K562 (cell line): ENCODE measurements at regions not wholly inside any gene's neighbourhood (a gene's known extent, or its start where the extent isn't known, plus 50 kb on each side); places are given as distances from the start of the nearest gene placed in this dataset.

Experiments
- ATAC-seq: fragments of 200-7000 bp; cut with Tn5 transposase; 3 replicates; pipeline ENCODE4 v1.9.1; 2020; ENCODE audit warnings: moderate library complexity
- BruUV-seq: library from RNA; stranded (reverse); fragments of 400-500 nt; replicated peaks from 2 replicates; lab custom pipeline; 2021; lab: Mats Ljungman, UMichigan
- CTCF ChIA-PET: fragments of 300-600 bp; formaldehyde crosslinking; extraction: SDS; loops from one replicate; lab custom pipeline; 2021; ENCODE audit warnings: low intra/inter-chr PET ratio; lab: Yijun Ruan, JAX
- POLR2A ChIA-PET: fragments of 300-600, 350-650 bp; sonication (Branson Sonifier 250); formaldehyde crosslinking; extraction: SDS; loops from one replicate; lab custom pipeline; 2021; ENCODE audit warnings: antibody characterized with exemption, inconsistent platforms; lab: Yijun Ruan, JAX
- DNase-seq, 4 experiments: peaks; one replicate each; pipeline versions ENCODE4 v3.0.0 to v3.0.0-alpha.2; 2011 to 2018; ENCODE audit warnings: low spot score in 3 of 4, mixed read lengths in 3 of 4; ENCODE audit errors: extremely low read depth in 1 of 4
- FAIRE-seq: peaks from 2 replicates; lab custom pipeline; 2011; peaks lifted over from hg19 to GRCh38; lab: Jason Lieb, UNC
- H2AFZ ChIP-seq: 2 replicates; pipeline ENCODE4 v1.6.0; 2011; ENCODE audit warnings: low read depth, low read length, control low read depth, inconsistent platforms
- H3K27ac ChIP-seq: fragments of 200-600 bp; 3 replicates; pipeline ENCODE4 v1.8.0; 2011; ENCODE audit warnings: low read depth, mild to moderate bottlenecking, control low read depth, inconsistent platforms, low read length, moderate library complexity, mixed read lengths; ENCODE audit errors: extremely low read depth
- H3K27me3 ChIP-seq, 2 experiments: fragments of 300-600 bp in 1 of 2; 2 replicates in 1 of 2; 3 replicates in 1 of 2; pipeline versions ENCODE4 v1.6.0 to v1.8.0; 2011; ENCODE audit warnings: inconsistent platforms in 2 of 2, low read length in 2 of 2, mild to moderate bottlenecking in 1 of 2, mixed read lengths in 1 of 2, moderate library complexity in 1 of 2; ENCODE audit not compliant: control insufficient read depth in 2 of 2, insufficient read depth in 2 of 2
- H3K36me3 ChIP-seq: fragments of 300-600 bp; 3 replicates; pipeline ENCODE4 v1.8.0; 2011; ENCODE audit warnings: mild to moderate bottlenecking, low read length, inconsistent platforms; ENCODE audit not compliant: control insufficient read depth, insufficient read depth
- H3K4me1 ChIP-seq, 2 experiments: fragments of 200-600 bp in 1 of 2; replicated peaks in 1 of 2; 2 replicates in 1 of 2; 3 replicates in 1 of 2; pipeline versions ENCODE4 v1.5.1 to v1.8.0; 2011; ENCODE audit warnings: inconsistent platforms in 2 of 2, low read length in 2 of 2, mild to moderate bottlenecking in 1 of 2, mixed read lengths in 1 of 2, moderate library complexity in 1 of 2; ENCODE audit not compliant: control insufficient read depth in 2 of 2, insufficient read depth in 2 of 2
- H3K4me2 ChIP-seq: 2 replicates; pipeline ENCODE4 v1.6.1; 2011; ENCODE audit warnings: low read length, control low read depth, inconsistent platforms, mixed read lengths; ENCODE audit not compliant: insufficient read depth
- H3K4me3 ChIP-seq: fragments of 200-600 bp; sonication (generic), shearing (Covaris generic); 2 replicates; pipeline ENCODE4 v1.5.1; 2016; ENCODE audit warnings: control low read depth, inconsistent platforms
- H3K79me2 ChIP-seq: fragments of 200-600 bp; 3 replicates; pipeline ENCODE4 v1.8.0; 2011; ENCODE audit warnings: low read length, inconsistent platforms; ENCODE audit not compliant: control insufficient read depth, insufficient read depth
- H3K9ac ChIP-seq, 2 experiments: 2 replicates each; pipeline versions ENCODE4 v1.6.0 to v1.6.1; 2011; ENCODE audit warnings: low read depth in 2 of 2, low read length in 2 of 2, control low read depth in 1 of 2, inconsistent platforms in 1 of 2, mild to moderate bottlenecking in 1 of 2, mixed read lengths in 1 of 2; ENCODE audit not compliant: insufficient read depth in 1 of 2
- H3K9me1 ChIP-seq: one replicate; pipeline ENCODE4 v1.6.0; 2011; ENCODE audit warnings: inconsistent platforms, mild to moderate bottlenecking, low read length, moderate library complexity; ENCODE audit not compliant: control insufficient read depth, insufficient read depth
- H3K9me3 ChIP-seq: replicated peaks from 2 replicates; pipeline ENCODE4 v1.5.1; 2011; ENCODE audit warnings: low read depth, low read length, inconsistent platforms; ENCODE audit not compliant: control insufficient read depth, insufficient read depth
- H4K20me1 ChIP-seq: replicated peaks from 2 replicates; pipeline ENCODE4 v1.6.1; 2011; ENCODE audit warnings: low read length, inconsistent platforms, mixed read lengths; ENCODE audit not compliant: control insufficient read depth, insufficient read depth
- ATF7 ChIP-seq: fragments of 450-650 bp; IDR thresholded peaks from 2 replicates; pipeline ENCODE4 v1.7.1; 2014; ENCODE audit warnings: mild to moderate bottlenecking, moderate library complexity
- BHLHE40 ChIP-seq: IDR thresholded peaks from 2 replicates; pipeline ENCODE4 v1.6.1; 2011; ENCODE audit warnings: low read length, improper control_type of control experiment
- CCNT2 ChIP-seq: IDR thresholded peaks from 2 replicates; pipeline ENCODE4 v1.6.1; 2011; ENCODE audit warnings: borderline replicate concordance, low read depth, mild to moderate bottlenecking, moderate library complexity, mixed read lengths, low read length; ENCODE audit not compliant: insufficient read length; ENCODE audit errors: extremely low read depth
- GABPB2 ChIP-seq: fragments of 250-450 bp; sonication (Bioruptor Pico); conservative IDR thresholded peaks from 2 replicates; pipeline ENCODE4 v1.5.1; 2021; ENCODE audit warnings: mild to moderate bottlenecking
- LARP7 ChIP-seq: fragments of 450-650 bp; IDR thresholded peaks from 2 replicates; pipeline ENCODE4 v1.6.1; 2016
- PURB ChIP-seq: sonication (generic); formaldehyde crosslinking; IDR thresholded peaks from 2 replicates; pipeline ENCODE4 v1.9.0; 2021; ENCODE audit warnings: low read depth, mild to moderate bottlenecking, missing genetic modification reagents
- RBM17 ChIP-seq: fragments of 200-400 bp; formaldehyde crosslinking; IDR thresholded peaks from 2 replicates; pipeline ENCODE4 v1.6.1; 2017; ENCODE audit warnings: low read depth, mild to moderate bottlenecking, low read length, borderline replicate concordance
- ZKSCAN1 ChIP-seq: fragments of 150-350 bp; IDR thresholded peaks from 2 replicates; pipeline ENCODE4 v1.6.1; 2016; ENCODE audit warnings: low read depth, low read length
- ZNF668 ChIP-seq: fragments of 250-450 bp; sonication (Bioruptor Pico); IDR thresholded peaks from 2 replicates; pipeline ENCODE4 v1.8.0; 2022; ENCODE audit warnings: mild to moderate bottlenecking, inconsistent platforms
- WGBS: fragments of 100-300 bp; shearing (Covaris generic); methylation state at CpG from one replicate; pipeline ENCODE4 v1.1.6; 2016; ENCODE audit warnings: low coverage, mixed read lengths; ENCODE audit not compliant: insufficient coverage; ENCODE audit errors: missing lambda C conversion rate; 5-methylcytosine and 5-hydroxymethylcytosine counted together
- in situ Hi-C: fragments of 300-500 bp; cut with MboI; formaldehyde crosslinking; loops from 4 replicates; pipeline ENCODE4 v1.15.0; 2018; ENCODE audit warnings: inconsistent platforms, mixed read lengths
- intact Hi-C: fragments of 100-400 bp; cut with micrococcal nuclease; formaldehyde crosslinking; loops from 2 replicates; pipeline ENCODE4 v1.14.2; 2022
- TF ChIP-seq, protein P1 (sequence below): fragments of 450-650 bp; IDR thresholded peaks from 2 replicates; pipeline ENCODE4 v1.6.1; 2017; ENCODE audit warnings: antibody characterized with exemption

- TF ChIP-seq PURB (CRISPR knock-in tag) (no peak), ZNF668 (CRISPR knock-in tag) (no peak)
- POLR2A ChIA-PET = no interaction called here
- CTCF ChIA-PET = no interaction called here
Observed at GRCh38 chr5:147160902-147161700, 73.7 kb upstream of the STK32A start.

GRCh38 chr5:147162740-147163139, 72.1 kb upstream of the STK32A start:
- H3K27ac ChIP-seq = no peak overlapping the region
- intact Hi-C loops = no loop called here
- H3K4me1 ChIP-seq = no peaks in the 10 kb centered on the region
- CTCF ChIA-PET = no interaction called here
- H4K20me1 ChIP-seq = no peaks in the 10 kb centered on the region
- in situ Hi-C loops = loop anchor here (5.0 kb wide), 1 partner anchor 85 kb away; no protein-coding TSS in a partner anchor
- no peaks in the 10 kb centered on the region for H3K36me3 ChIP-seq
- POLR2A ChIA-PET = no interaction called here
- H3K4me3 ChIP-seq = no peak overlapping the region
- no peak overlapping the region for H2AFZ ChIP-seq
- 20% methylated on average over 7 of the region's 7 CpGs for WGBS
- no TSS peak for BruUV-seq
- no peaks in the 10 kb centered on the region for H3K27me3 ChIP-seq
- DNase-seq (no peak), FAIRE-seq (no peak), ATAC-seq (no peak)
- H3K79me2 ChIP-seq = no peaks in the 10 kb centered on the region
- H3K9ac ChIP-seq = no peak overlapping the region
- no peak overlapping the region for H3K4me2 ChIP-seq
- no peaks in the 10 kb centered on the region; the same call in 1 of the 2 replicates for H3K9me3 ChIP-seq
- no peaks in the 10 kb centered on the region for H3K9me1 ChIP-seq
- TF ChIP-seq ATF7 (no peak), BHLHE40 (no peak), ZKSCAN1 (no peak), RBM17 (no peak), CCNT2 (no peak), GABPB2 (CRISPR knock-in tag) (no peak), LARP7 (no peak)
- TF ChIP-seq, protein P1, sequence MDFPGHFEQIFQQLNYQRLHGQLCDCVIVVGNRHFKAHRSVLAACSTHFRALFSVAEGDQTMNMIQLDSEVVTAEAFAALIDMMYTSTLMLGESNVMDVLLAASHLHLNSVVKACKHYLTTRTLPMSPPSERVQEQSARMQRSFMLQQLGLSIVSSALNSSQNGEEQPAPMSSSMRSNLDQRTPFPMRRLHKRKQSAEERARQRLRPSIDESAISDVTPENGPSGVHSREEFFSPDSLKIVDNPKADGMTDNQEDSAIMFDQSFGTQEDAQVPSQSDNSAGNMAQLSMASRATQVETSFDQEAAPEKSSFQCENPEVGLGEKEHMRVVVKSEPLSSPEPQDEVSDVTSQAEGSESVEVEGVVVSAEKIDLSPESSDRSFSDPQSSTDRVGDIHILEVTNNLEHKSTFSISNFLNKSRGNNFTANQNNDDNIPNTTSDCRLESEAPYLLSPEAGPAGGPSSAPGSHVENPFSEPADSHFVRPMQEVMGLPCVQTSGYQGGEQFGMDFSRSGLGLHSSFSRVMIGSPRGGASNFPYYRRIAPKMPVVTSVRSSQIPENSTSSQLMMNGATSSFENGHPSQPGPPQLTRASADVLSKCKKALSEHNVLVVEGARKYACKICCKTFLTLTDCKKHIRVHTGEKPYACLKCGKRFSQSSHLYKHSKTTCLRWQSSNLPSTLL = no peak

More at GRCh38 chr5:147160902-147161700, 73.7 kb upstream of the STK32A start:
- FAIRE-seq (no peak), ATAC-seq (no peak), DNase-seq (no peak)
- no peak overlapping the region for H3K4me3 ChIP-seq
- H3K9ac ChIP-seq = no peak overlapping the region
- no peaks in the 10 kb centered on the region for H3K36me3 ChIP-seq
- no peaks in the 10 kb centered on the region for H3K4me1 ChIP-seq
- no peak overlapping the region for H3K4me2 ChIP-seq
- H3K9me1 ChIP-seq = no peaks in the 10 kb centered on the region
- no peaks in the 10 kb centered on the region for H3K79me2 ChIP-seq
- 2% methylated on average over 3 of the region's 3 CpGs for WGBS
- no TSS peak for BruUV-seq
- H2AFZ ChIP-seq = no peak overlapping the region
- H4K20me1 ChIP-seq = no peaks in the 10 kb centered on the region
- H3K27ac ChIP-seq = no peak overlapping the region
- H3K9me3 ChIP-seq = no peaks in the 10 kb centered on the region; the same call in 1 of the 2 replicates
- H3K27me3 ChIP-seq = no peaks in the 10 kb centered on the region
- in situ Hi-C loops = loop anchor here (5.0 kb wide), 1 partner anchor 84 kb away; no protein-coding TSS in a partner anchor
- intact Hi-C loops = no loop called here
